C1 segment of cervical spinal cord (tissue), 14 donors: ENCODE measurements at regions not wholly inside any gene's neighbourhood (a gene's known extent, or its start where the extent isn't known, plus 50 kb on each side); places are given as distances from the start of the nearest gene placed in this dataset.

Experiments used
- DNase-seq, 14 donors: peaks; one replicate each; lab custom pipeline; 2025; lab: John Stamatoyannopoulos, UW

- DNase-seq: no peak
Observed at GRCh38 chr3:5613599-5613998, 426.1 kb downstream of the EDEM1 start.

DNA sequence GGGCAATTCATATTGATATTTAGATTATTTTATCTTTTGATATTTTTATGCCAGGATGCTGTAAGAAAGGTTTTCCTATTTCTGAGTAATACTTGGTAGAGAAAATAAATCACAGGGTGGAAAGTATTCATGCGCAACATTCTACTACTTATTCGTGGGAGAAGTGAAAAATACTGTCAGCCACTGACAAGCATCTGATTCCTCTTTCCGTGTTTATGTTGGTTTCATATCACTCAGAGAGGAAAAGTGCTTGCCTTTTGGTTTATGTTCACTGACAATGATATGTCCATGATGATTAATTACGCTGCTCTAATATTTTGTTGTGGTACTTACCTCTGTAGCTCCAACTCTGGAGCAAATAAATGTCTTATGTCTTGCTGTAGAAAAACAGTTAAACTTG lies 429.4 kb downstream of the EDEM1 start:
- DNase-seq: no peak

DNA sequence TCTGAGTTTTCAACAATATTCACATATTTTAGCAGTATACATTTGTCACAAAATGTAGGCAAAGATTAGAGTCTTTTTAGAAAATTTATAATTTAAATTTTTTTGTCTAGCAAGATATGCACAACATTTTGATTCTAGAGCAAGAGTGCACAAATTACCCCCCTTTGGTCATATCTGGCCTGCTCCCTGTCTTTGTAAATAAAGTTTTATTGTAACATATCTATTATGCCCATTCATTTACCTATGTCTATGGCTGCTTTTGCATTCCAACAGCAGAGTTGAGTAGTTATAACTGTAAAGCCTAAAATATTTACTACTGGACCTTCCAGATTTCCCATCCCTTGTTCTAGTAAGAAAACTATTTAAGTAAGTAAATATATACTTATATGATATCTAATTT lies 430.7 kb downstream of the EDEM1 start:
- DNase-seq: no peak

DNA sequence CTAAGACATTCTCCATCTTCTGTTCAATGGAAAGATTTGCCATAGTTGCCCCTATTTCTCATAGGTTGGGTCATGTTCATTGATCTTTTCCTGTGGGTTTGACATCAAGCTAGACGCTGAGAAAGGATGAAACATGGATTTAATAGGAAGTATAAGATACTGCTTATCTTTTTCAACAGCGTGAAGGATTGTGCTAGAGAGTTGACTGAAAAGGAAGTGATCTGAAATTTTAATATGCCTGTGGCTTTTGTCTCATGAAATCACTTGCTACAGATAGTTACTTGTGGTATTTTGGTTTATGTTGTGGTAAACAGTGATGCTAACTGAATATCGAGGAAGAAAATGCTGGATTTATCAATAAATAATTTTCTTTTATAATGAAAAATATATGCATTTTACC lies 442.9 kb downstream of the EDEM1 start:
- no peak for DNase-seq

- no peak for DNase-seq
Observed at GRCh38 chr3:5633960-5634359, 446.5 kb downstream of the EDEM1 start.

- no peak for DNase-seq
Observed at GRCh38 chr3:5634411-5634810, 446.9 kb downstream of the EDEM1 start.

- no peak for DNase-seq
Observed at GRCh38 chr3:5635746-5636145, 448.2 kb downstream of the EDEM1 start.

- no peak for DNase-seq
Observed at GRCh38 chr3:5638550-5638949, 451.0 kb downstream of the EDEM1 start.

DNA sequence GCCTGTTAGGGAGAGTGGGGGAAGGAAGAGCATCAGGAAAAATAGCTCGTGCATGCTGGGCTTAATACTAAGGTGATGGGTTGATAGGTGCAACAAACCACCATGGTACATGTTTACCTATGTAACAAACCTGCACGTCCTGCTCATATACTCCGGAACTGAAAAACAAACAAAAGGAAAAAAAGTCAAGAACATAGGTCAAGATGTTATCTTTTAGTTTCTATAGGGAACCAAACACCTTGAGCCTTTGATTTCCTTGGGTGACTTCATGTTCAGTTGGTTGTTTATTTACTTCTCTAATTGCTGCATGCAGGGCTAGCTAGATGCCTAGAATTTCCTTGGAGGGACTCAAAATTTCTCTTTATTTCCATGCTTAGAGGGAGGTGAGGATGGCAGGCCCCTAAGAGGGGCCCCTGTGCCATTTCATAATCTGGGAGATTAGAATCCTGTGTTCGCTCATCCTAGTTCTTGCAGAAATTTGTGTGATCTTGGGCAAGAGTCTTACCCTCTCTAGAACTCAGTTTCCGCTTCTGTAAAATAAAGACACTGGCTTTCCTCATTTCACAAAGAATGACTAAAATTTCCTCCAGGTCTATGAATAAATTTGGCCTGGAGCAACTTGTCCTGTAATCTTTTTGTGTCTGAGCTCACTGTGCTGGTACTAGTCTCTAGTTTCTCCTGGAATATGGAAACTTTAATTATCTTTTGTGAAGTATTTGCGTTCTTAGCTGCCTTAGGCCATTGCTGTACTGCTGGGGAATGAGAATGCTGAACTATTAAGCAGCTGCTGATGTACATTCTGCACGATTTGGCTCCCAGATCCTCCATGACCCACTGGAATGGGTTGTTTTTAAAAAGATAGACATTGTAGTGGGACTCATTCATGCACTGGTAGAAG lies 457.5 kb downstream of the EDEM1 start:
- DNase-seq: no peak

DNA sequence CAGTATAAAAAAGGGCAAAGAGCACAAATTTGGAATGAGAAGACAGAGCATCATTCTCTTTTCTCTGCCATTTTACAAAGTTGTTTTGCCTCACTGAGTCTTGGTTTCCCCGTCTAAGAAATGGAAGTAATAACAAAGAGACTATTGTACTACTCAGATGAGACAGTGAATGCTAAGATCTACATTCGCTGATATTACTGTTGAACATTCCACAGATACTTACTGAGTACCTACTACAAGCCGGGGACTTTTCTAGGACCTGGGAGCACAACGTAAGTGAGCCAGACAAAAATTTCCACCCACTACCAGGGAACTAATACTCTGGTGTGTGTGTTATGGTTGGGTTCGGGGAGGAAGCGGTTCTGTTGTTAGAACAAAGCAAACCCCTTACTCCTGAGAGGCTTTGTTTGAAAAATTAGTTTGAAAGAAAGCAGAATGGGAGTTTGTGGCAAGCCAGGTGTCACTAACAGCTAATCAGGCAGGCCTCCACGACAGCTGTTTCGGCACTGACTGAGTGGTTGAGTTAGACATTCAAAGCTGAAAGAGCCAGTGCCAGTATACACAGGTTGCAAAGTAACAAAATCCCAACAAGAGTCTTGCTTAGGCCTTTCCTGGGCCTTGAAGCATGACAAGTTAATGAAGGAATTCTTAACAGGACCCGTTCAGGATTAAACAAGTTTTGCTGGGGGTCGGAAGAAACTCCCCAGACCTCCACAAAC lies 458.3 kb downstream of the EDEM1 start:
- no peak for DNase-seq

- DNase-seq: no peak
Observed at GRCh38 chr3:5650303-5650702, 462.8 kb downstream of the EDEM1 start.

DNA sequence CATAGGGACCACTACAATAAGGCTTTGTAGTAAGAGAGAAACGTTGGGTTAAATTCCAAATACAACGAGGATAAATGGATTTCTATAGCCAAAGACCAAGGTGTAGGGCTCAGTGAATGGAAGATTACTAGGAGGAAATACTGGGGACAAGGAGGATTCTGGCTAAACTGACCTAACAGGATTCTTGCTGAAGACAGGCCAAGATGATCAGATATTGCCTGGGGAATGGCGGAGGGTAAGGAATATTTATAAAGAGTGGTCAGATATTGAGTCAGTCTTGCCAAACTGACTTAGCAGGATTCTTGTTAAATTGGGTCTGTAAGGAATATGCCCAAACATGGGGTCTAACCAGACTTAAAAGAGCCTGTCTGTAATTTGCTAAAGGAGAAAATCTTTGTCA lies 463.8 kb downstream of the EDEM1 start:
- DNase-seq: no peak

DNA sequence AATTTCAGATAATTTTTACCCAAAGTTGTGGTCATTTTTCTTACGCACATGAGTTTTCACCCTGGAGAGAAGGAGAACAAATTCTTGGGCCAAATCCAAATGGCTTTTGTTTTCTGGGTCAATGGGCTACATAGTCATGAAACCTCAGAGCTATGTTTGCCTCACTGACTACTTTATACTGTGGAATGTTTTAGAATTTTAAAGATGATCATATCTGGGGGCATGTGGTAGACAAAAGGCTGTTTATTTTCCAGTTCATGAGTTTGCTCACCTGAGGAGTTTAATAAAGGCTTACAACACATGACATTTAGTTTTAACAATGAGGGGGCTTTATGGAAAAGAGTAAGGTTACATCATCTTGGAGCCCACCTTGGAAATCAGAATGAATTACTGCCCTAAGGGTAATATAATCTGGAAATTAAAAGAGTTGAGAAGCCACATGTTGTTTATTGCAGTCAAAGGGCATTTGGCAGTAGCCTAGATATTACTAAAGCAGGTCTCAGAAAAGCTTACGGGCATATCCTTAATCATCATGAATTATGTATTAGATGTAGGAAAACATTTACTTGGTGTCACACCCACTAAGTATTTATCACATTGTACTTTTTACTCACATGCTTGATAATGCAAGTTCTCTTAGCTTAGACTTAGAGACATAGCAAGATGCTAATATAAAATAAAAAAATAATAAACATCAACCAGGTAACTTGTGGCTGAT lies 466.1 kb downstream of the EDEM1 start:
- no peak for DNase-seq

- DNase-seq: no peak
Observed at GRCh38 chr3:5657106-5657505, 469.6 kb downstream of the EDEM1 start.

GRCh38 chr3:5663601-5664000 lies 476.1 kb downstream of the EDEM1 start:
- no peak for DNase-seq

DNA sequence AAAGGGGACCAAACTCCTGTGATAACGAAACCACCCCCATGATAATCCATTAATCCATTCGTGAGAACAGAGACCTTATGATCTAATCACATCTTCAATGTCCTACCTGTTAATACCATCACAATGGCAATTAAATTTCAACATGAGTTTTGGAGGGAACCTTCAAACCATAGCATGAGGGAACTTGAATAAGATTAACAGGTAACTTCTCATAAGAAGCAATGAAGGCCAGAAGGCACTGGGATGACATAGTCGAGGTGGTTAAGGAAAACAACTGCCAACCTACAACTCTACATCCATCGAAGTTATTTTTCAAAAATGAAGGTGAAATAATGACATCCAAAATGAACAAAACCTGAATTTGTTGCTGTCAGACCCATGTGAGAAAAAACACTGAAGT lies 478.9 kb downstream of the EDEM1 start:
- no peak for DNase-seq

GRCh38 chr3:5673521-5673920 lies 486.0 kb downstream of the EDEM1 start:
- DNase-seq: no peak

DNA sequence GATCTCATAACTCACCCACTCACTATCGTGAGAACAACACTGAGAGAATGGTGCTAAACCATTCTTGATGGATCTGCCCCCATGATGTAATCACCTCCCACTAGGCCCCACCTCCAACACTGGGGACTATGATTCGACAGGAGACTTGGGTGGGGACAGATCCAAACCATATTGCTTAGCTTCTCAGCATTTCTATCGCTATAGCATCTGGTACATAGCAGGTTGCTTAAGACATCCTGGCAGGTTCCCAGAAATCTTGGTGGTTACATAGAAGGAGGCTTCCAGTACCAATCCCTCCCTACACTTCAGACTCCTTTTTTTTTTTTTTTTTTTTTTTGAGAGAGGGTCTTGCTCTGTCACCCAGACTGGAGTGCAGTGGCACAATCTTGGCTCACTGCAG lies 487.8 kb downstream of the EDEM1 start:
- no peak for DNase-seq

DNA sequence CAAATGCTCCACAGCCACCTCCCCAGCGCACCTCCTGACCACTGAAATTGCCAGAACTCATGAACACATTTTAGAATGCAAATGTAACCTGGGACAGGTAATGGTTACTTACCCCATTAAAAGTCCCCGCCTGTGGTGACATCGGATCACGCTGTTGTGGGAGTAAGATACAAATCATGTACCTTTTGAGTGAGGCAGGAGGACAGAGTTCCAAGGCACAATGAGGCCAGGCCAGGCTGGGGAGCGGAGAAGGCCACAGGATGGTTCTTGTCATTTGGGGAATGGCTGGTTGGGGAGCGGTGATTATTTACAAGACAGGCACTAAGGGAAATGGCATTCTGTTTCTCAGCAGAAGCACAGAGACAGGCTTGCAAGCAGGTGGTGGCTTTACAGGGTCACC lies 490.0 kb downstream of the EDEM1 start:
- DNase-seq: no peak

DNA sequence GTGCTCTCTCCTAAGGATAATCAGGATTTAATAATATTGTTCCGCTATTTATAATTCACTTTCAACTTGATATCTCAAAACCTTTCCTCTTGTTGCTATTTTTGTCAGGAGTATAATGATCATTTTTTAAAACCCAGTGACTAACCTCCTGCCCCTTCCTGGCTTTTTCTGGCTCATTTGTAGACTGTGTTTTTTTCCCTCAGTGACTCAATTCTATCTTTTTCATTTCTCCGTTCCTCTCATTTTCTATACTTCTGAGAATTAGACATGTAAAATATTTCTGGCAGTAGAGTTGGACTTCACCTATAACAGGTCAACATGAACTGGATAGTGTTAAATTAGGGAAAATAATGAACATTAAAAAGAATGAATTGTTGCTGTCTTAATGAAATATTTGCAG lies 490.7 kb downstream of the EDEM1 start:
- no peak for DNase-seq

GRCh38 chr3:5678844-5679243 lies 491.3 kb downstream of the EDEM1 start:
- no peak for DNase-seq

- no peak for DNase-seq
Observed at GRCh38 chr3:5687230-5687629, 499.7 kb downstream of the EDEM1 start.
